H9 (cell line): ENCODE measurements at regions not wholly inside any gene's neighbourhood (a gene's known extent, or its start where the extent isn't known, plus 50 kb on each side); places are given as distances from the start of the nearest gene placed in this dataset.

Experiments used
- DNase-seq: peaks from one replicate; pipeline ENCODE4 v3.0.0-alpha.2; 2017
- H2AFZ ChIP-seq: one replicate; pipeline ENCODE4 v1.6.1; 2013; ENCODE audit warnings: mild to moderate bottlenecking, low read length, control low read depth, moderate library complexity
- H2AK5ac ChIP-seq: 2 replicates; pipeline ENCODE4 v1.6.1; 2013; ENCODE audit warnings: low read length, control low read depth, mixed read lengths; ENCODE audit not compliant: insufficient read length
- H2BK120ac ChIP-seq: one replicate; pipeline ENCODE4 v1.6.1; 2013; ENCODE audit warnings: low read depth, mild to moderate bottlenecking, low read length, control low read depth, inconsistent platforms; ENCODE audit not compliant: poor library complexity, severe bottlenecking
- H2BK12ac ChIP-seq: 2 replicates; pipeline ENCODE4 v1.6.1; 2013; ENCODE audit warnings: low read length, control low read depth, mixed read lengths, low read depth; ENCODE audit not compliant: insufficient read length
- H2BK15ac ChIP-seq: 2 replicates; pipeline ENCODE4 v1.6.1; 2013; ENCODE audit warnings: low read depth, low read length, control low read depth
- H2BK20ac ChIP-seq: one replicate; pipeline ENCODE4 v1.6.1; 2013; ENCODE audit warnings: low read depth, mild to moderate bottlenecking, low read length, control low read depth, inconsistent platforms; ENCODE audit not compliant: poor library complexity, severe bottlenecking
- H2BK5ac ChIP-seq: 2 replicates; pipeline ENCODE4 v1.6.1; 2013; ENCODE audit warnings: low read length, control low read depth, mixed read lengths; ENCODE audit not compliant: insufficient read length
- H3K14ac ChIP-seq: 2 replicates; pipeline ENCODE4 v1.6.1; 2013; ENCODE audit warnings: low read length, control low read depth; ENCODE audit not compliant: insufficient read depth
- H3K18ac ChIP-seq: 2 replicates; pipeline ENCODE4 v1.6.1; 2013; ENCODE audit warnings: low read depth, mild to moderate bottlenecking, mixed read lengths, low read length, control low read depth; ENCODE audit not compliant: insufficient read length
- H3K23ac ChIP-seq: 2 replicates; pipeline ENCODE4 v1.6.1; 2013; ENCODE audit warnings: low read length, control low read depth, mixed read lengths, low read depth; ENCODE audit not compliant: insufficient read length
- H3K23me2 ChIP-seq: 2 replicates; pipeline ENCODE4 v1.6.1; 2013; ENCODE audit warnings: low read depth, mild to moderate bottlenecking, mixed read lengths, low read length, control low read depth; ENCODE audit not compliant: insufficient read length, poor library complexity, severe bottlenecking
- H3K27ac ChIP-seq: 2 replicates; pipeline ENCODE4 v1.5.1; 2013; ENCODE audit warnings: low read length, control low read depth, mixed read lengths, low read depth; ENCODE audit not compliant: insufficient read length
- H3K27me3 ChIP-seq: 2 replicates; pipeline ENCODE4 v1.6.1; 2013; ENCODE audit warnings: low read length, control low read depth, inconsistent platforms; ENCODE audit not compliant: insufficient read depth
- H3K4ac ChIP-seq: 2 replicates; pipeline ENCODE4 v1.6.1; 2013; ENCODE audit warnings: low read depth, mild to moderate bottlenecking, control low read depth, inconsistent platforms, low read length, moderate library complexity
- H3K4me1 ChIP-seq: 2 replicates; pipeline ENCODE4 v1.6.1; 2013; ENCODE audit warnings: low read length, control low read depth, inconsistent platforms; ENCODE audit not compliant: insufficient read depth
- H3K4me2 ChIP-seq: 2 replicates; pipeline ENCODE4 v1.6.1; 2013; ENCODE audit warnings: low read length, control low read depth, mixed read lengths; ENCODE audit not compliant: insufficient read length, insufficient read depth
- H3K56ac ChIP-seq: 2 replicates; pipeline ENCODE4 v1.6.1; 2013; ENCODE audit warnings: low read depth, mild to moderate bottlenecking, mixed read lengths, low read length, control low read depth; ENCODE audit not compliant: insufficient read length
- H3K79me1 ChIP-seq: 2 replicates; pipeline ENCODE4 v1.6.1; 2013; ENCODE audit warnings: low read depth, mild to moderate bottlenecking, moderate library complexity, low read length, control low read depth, inconsistent platforms; ENCODE audit not compliant: insufficient read depth, poor library complexity, severe bottlenecking
- H3K79me2 ChIP-seq: 2 replicates; pipeline ENCODE4 v1.6.1; 2013; ENCODE audit warnings: low read length, control low read depth, inconsistent platforms; ENCODE audit not compliant: insufficient read depth
- H3K9ac ChIP-seq: 2 replicates; pipeline ENCODE4 v1.6.1; 2013; ENCODE audit warnings: low read length, control low read depth, mixed read lengths; ENCODE audit not compliant: insufficient read length; ENCODE audit errors: extremely low read depth
- H3K9me3 ChIP-seq: one replicate; pipeline ENCODE4 v1.6.1; 2013; ENCODE audit warnings: low read depth, low read length, inconsistent platforms; ENCODE audit not compliant: control insufficient read depth
- H3T11ph ChIP-seq: one replicate; pipeline ENCODE4 v1.6.1; 2013; ENCODE audit warnings: mild to moderate bottlenecking, low read length, control low read depth, inconsistent platforms
- H4K20me1 ChIP-seq: one replicate; pipeline ENCODE4 v1.6.1; 2013; ENCODE audit not compliant: control insufficient read depth, insufficient read length, insufficient read depth
- H4K5ac ChIP-seq: 2 replicates; pipeline ENCODE4 v1.6.1; 2013; ENCODE audit warnings: low read depth, mild to moderate bottlenecking, mixed read lengths, low read length, control low read depth; ENCODE audit not compliant: insufficient read length
- H4K8ac ChIP-seq: replicated peaks from 2 replicates; pipeline ENCODE4 v1.6.1; 2013; ENCODE audit warnings: low read length, control low read depth, mixed read lengths, low read depth; ENCODE audit not compliant: insufficient read length
- H4K91ac ChIP-seq: 2 replicates; pipeline ENCODE4 v1.6.1; 2013; ENCODE audit warnings: low read depth, mild to moderate bottlenecking, moderate library complexity, mixed read lengths, low read length, control low read depth; ENCODE audit not compliant: insufficient read length
- H3K27ac Mint-ChIP-seq, 3 experiments: 2 replicates in 2 of 3; 3 replicates in 1 of 3; pipeline ENCODE4 v1.8.0; 2020 to 2021; ENCODE audit warnings: mixed read lengths in 3 of 3, mild to moderate bottlenecking in 1 of 3, moderate library complexity in 1 of 3
- H3K27me3 Mint-ChIP-seq: 2 replicates; pipeline ENCODE4 v1.8.0; 2021; ENCODE audit warnings: low read depth, mild to moderate bottlenecking, moderate library complexity, mixed read lengths
- H3K36me3 Mint-ChIP-seq, 3 experiments: 2 replicates in 2 of 3; 3 replicates in 1 of 3; pipeline ENCODE4 v1.8.0; 2020 to 2021; ENCODE audit warnings: low read depth in 3 of 3, mixed read lengths in 3 of 3; ENCODE audit not compliant: insufficient read depth in 1 of 3
- H3K4me1 Mint-ChIP-seq, 2 experiments: 2 replicates each; pipeline ENCODE4 v1.8.0; 2020; ENCODE audit warnings: mixed read lengths in 2 of 2
- H3K4me3 Mint-ChIP-seq, 2 experiments: 2 replicates in 1 of 2; 3 replicates in 1 of 2; pipeline ENCODE4 v1.8.0; 2020 to 2021; ENCODE audit warnings: mild to moderate bottlenecking in 2 of 2, mixed read lengths in 2 of 2, moderate library complexity in 1 of 2
- H3K9me3 Mint-ChIP-seq, 2 experiments: 2 replicates in 1 of 2; 3 replicates in 1 of 2; pipeline ENCODE4 v1.8.0; 2020; ENCODE audit warnings: mild to moderate bottlenecking in 2 of 2, mixed read lengths in 2 of 2, moderate library complexity in 1 of 2
- WGBS: extraction: QIAGEN DNeasy Blood & Tissue Kit; methylation state at CpG from one replicate; pipeline ENCODE4 v1.1.7; 2013; ENCODE audit warnings: missing lambda C conversion rate, low lambda C conversion rate, mixed read lengths; ENCODE audit not compliant: insufficient read length; ENCODE audit errors: extremely low coverage; 5-methylcytosine and 5-hydroxymethylcytosine counted together
- TF ChIP-seq, protein P1 (sequence below): fragments of 200-600 bp; sonication (generic); conservative IDR thresholded peaks from 3 replicates; pipeline ENCODE4 v1.8.0; 2021; ENCODE audit warnings: antibody characterized with exemption, mild to moderate bottlenecking

DNA sequence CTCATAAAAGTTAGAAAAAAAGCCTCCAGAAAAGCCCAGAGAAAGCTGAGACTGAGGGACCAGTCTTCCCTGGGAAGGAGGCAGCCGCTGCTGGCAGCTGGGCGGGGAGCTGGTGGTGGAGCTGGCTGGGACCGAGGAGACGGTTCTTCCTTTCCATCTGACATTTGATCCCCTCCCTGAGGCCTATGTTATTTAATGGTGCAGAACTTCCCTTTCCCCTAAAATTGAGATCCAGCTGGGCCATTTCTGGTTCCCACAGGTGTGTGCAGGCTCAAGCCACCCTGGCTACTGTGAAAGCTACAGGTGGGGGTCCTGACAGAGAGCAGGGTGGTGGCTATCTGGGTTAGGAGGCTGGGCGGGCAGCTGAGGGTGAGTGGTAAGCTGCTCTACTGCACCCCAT lies 81.5 kb upstream of the FZD7 start:
- no peak overlapping the region for H4K8ac ChIP-seq
- H3K27me3 ChIP-seq = no peaks in the 10 kb centered on the region
- no peak overlapping the region for H3T11ph ChIP-seq
- TF ChIP-seq, protein P1, sequence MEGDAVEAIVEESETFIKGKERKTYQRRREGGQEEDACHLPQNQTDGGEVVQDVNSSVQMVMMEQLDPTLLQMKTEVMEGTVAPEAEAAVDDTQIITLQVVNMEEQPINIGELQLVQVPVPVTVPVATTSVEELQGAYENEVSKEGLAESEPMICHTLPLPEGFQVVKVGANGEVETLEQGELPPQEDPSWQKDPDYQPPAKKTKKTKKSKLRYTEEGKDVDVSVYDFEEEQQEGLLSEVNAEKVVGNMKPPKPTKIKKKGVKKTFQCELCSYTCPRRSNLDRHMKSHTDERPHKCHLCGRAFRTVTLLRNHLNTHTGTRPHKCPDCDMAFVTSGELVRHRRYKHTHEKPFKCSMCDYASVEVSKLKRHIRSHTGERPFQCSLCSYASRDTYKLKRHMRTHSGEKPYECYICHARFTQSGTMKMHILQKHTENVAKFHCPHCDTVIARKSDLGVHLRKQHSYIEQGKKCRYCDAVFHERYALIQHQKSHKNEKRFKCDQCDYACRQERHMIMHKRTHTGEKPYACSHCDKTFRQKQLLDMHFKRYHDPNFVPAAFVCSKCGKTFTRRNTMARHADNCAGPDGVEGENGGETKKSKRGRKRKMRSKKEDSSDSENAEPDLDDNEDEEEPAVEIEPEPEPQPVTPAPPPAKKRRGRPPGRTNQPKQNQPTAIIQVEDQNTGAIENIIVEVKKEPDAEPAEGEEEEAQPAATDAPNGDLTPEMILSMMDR = no peak
- no CpG with 5 or more reads among the region's 5 CpGs for WGBS
- H3K56ac ChIP-seq = no peak overlapping the region
- H3K4me1 Mint-ChIP-seq = peaks cover 67 to 69% of the 10 kb centered on the region in 2 experiments
- H3K27ac ChIP-seq = no peak overlapping the region
- H2BK12ac ChIP-seq = no peak overlapping the region
- H3K4me1 ChIP-seq = no peaks in the 10 kb centered on the region; the same call in 1 of the 2 replicates
- no peaks in the 10 kb centered on the region for H3K23me2 ChIP-seq
- H3K27ac Mint-ChIP-seq = peak overlapping the region in 2 of 3 experiments; percentile 6 to 68; a peak in 2 of 7 replicates
- H2AK5ac ChIP-seq = no peak overlapping the region
- no peak overlapping the region for H2BK120ac ChIP-seq
- no peak overlapping the region for H3K18ac ChIP-seq
- no peak overlapping the region for H3K4ac ChIP-seq
- no peak overlapping the region for H2BK15ac ChIP-seq
- H3K9ac ChIP-seq = no peak overlapping the region
- no peaks in the 10 kb centered on the region for H3K27me3 Mint-ChIP-seq
- H2AFZ ChIP-seq = no peak overlapping the region
- no peak overlapping the region for H4K91ac ChIP-seq
- no peaks in the 10 kb centered on the region for H4K20me1 ChIP-seq
- no peak overlapping the region for H2BK20ac ChIP-seq
- DNase-seq = peak; percentile 66
- H3K9me3 Mint-ChIP-seq = no peaks in the 10 kb centered on the region
- H3K14ac ChIP-seq = no peak overlapping the region
- H3K9me3 ChIP-seq = no peaks in the 10 kb centered on the region
- no peak overlapping the region for H4K5ac ChIP-seq
- no peak overlapping the region for H3K4me2 ChIP-seq
- no peaks in the 10 kb centered on the region for H3K79me1 ChIP-seq
- H2BK5ac ChIP-seq = no peak overlapping the region
- no peak overlapping the region for H3K4me3 Mint-ChIP-seq
- H3K36me3 Mint-ChIP-seq = peaks cover 0 to 11% (median 4%) of the 10 kb centered on the region in 3 experiments; a peak in 2 of 7 replicates
- H3K23ac ChIP-seq = no peak overlapping the region
- no peaks in the 10 kb centered on the region for H3K79me2 ChIP-seq
